Gastrocnemius medialis (tissue), 4 donors: ENCODE measurements at regions not wholly inside any gene's neighbourhood (a gene's known extent, or its start where the extent isn't known, plus 50 kb on each side); places are given as distances from the start of the nearest gene placed in this dataset.

Experiments
- CTCF ChIP-seq, 5 experiments: fragments of 450-650 bp in 3 of 5; fragments of 200-600 bp in 2 of 5; sonication (generic) in 2 of 5; IDR thresholded peaks in 4 of 5; conservative IDR thresholded peaks in 1 of 5; 1 replicate in 4 of 5; 2 replicates in 1 of 5; pipeline ENCODE4 v1.5.1; 2016 to 2019; ENCODE audit warnings: antibody characterized with exemption in 5 of 5, mild to moderate bottlenecking in 3 of 5, moderate library complexity in 3 of 5
- POLR2A ChIP-seq, 2 donors: fragments of 450-650 bp; IDR thresholded peaks; one replicate each; pipeline ENCODE4 v1.6.1; 2017; ENCODE audit warnings: antibody characterized with exemption in 2 of 2, mild to moderate bottlenecking in 2 of 2, moderate library complexity in 2 of 2

GRCh38 chr10:10785627-10786026 lies 232.0 kb upstream of the CELF2 start:
- TF ChIP-seq CTCF (IDR thresholded peaks at IDR 0.05 in 4 of 5, conservative IDR thresholded peaks at IDR 0.05 in 1 of 5) (no peak), POLR2A (IDR thresholded peaks at IDR 0.05) (no peak)
